ENCODE measurements at regions not wholly inside any gene's neighbourhood (a gene's known extent, or its start where the extent isn't known, plus 50 kb on each side); places are given as distances from the start of the nearest gene placed in this dataset.

- no peak for TF ChIP-seq CTCF (IDR thresholded peaks at IDR 0.05)
- H3K4me3 ChIP-seq = no peak overlapping the region
- H3K9me3 ChIP-seq = no peaks in the 10 kb centered on the region
- H3K4me1 ChIP-seq (ENCODE audit: control insufficient read depth in 1 of 2, low read depth in 2 of 2) = no peaks in the 10 kb centered on the region
- no peak for ATAC-seq (ENCODE audit: insufficient number of reproducible peaks, low FRiP score, low read depth)
- no peaks in the 10 kb centered on the region for H3K27me3 ChIP-seq (replicated peaks; ENCODE audit: insufficient read depth)
- DNase-seq (ENCODE audit: low spot score) = no peak
- H3K36me3 ChIP-seq = no peaks in the 10 kb centered on the region
- H3K27ac ChIP-seq = no peak overlapping the region
Measured at GRCh38 chr1:58038574-58038973, 508.0 kb downstream of the OMA1 start.

- Histone ChIP-seq H3K4me3 (no peak overlapping the region), H3K36me3 (no peaks in the 10 kb centered on the region), H3K27me3 (replicated peaks; ENCODE audit: insufficient read depth) (no peaks in the 10 kb centered on the region), H3K4me1 (ENCODE audit: control insufficient read depth in 1 of 2, low read depth in 2 of 2) (no peaks in the 10 kb centered on the region), H3K27ac (no peak overlapping the region), H3K9me3 (no peaks in the 10 kb centered on the region)
- no peak for ATAC-seq (ENCODE audit: insufficient number of reproducible peaks, low FRiP score, low read depth)
- TF ChIP-seq CTCF (IDR thresholded peaks at IDR 0.05) = no peak
- no peak for DNase-seq (ENCODE audit: low spot score)
Measured at GRCh38 chr1:58035523-58035922, 511.0 kb downstream of the OMA1 start.

GRCh38 chr1:58033311-58033710 lies 513.2 kb downstream of the OMA1 start:
- Histone ChIP-seq H3K4me1 (ENCODE audit: control insufficient read depth in 1 of 2, low read depth in 2 of 2) (no peaks in the 10 kb centered on the region), H3K9me3 (no peaks in the 10 kb centered on the region), H3K36me3 (no peaks in the 10 kb centered on the region), H3K27ac (no peak overlapping the region), H3K27me3 (replicated peaks; ENCODE audit: insufficient read depth) (no peaks in the 10 kb centered on the region), H3K4me3 (no peak overlapping the region)
- DNase-seq (ENCODE audit: low spot score) = no peak
- no peak for TF ChIP-seq CTCF (IDR thresholded peaks at IDR 0.05)
- no peak for ATAC-seq (ENCODE audit: insufficient number of reproducible peaks, low FRiP score, low read depth)

- no peak overlapping the region for H3K4me3 ChIP-seq
- no peaks in the 10 kb centered on the region for H3K4me1 ChIP-seq (ENCODE audit: control insufficient read depth in 1 of 2, low read depth in 2 of 2)
- no peaks in the 10 kb centered on the region for H3K27me3 ChIP-seq (replicated peaks; ENCODE audit: insufficient read depth)
- no peak for TF ChIP-seq CTCF (IDR thresholded peaks at IDR 0.05)
- no peak overlapping the region for H3K27ac ChIP-seq
- H3K9me3 ChIP-seq = no peaks in the 10 kb centered on the region
- DNase-seq (ENCODE audit: low spot score) (no peak), ATAC-seq (ENCODE audit: insufficient number of reproducible peaks, low FRiP score, low read depth) (no peak)
- no peaks in the 10 kb centered on the region for H3K36me3 ChIP-seq
Measured at GRCh38 chr1:58032611-58033073, 513.9 kb downstream of the OMA1 start.

GRCh38 chr1:58031416-58031815 lies 515.1 kb downstream of the OMA1 start:
- Histone ChIP-seq H3K27ac (no peak overlapping the region), H3K27me3 (replicated peaks; ENCODE audit: insufficient read depth) (no peaks in the 10 kb centered on the region), H3K9me3 (no peaks in the 10 kb centered on the region), H3K4me3 (no peak overlapping the region), H3K4me1 (ENCODE audit: control insufficient read depth in 1 of 2, low read depth in 2 of 2) (no peaks in the 10 kb centered on the region), H3K36me3 (no peaks in the 10 kb centered on the region)
- DNase-seq (ENCODE audit: low spot score) = no peak
- ATAC-seq (ENCODE audit: insufficient number of reproducible peaks, low FRiP score, low read depth) = no peak
- TF ChIP-seq CTCF (IDR thresholded peaks at IDR 0.05) = no peak

Measured in thoracic aorta (tissue), 2 donors.